GM12892 (cell line): ENCODE measurements at regions not wholly inside any gene's neighbourhood (a gene's known extent, or its start where the extent isn't known, plus 50 kb on each side); places are given as distances from the start of the nearest gene placed in this dataset.

Source experiments
- POLR2A ChIP-seq: IDR thresholded peaks from 2 replicates; pipeline ENCODE4 v1.6.1; 2011; ENCODE audit warnings: low read depth, low read length, control low read depth
- POLR2AphosphoS5 ChIP-seq: IDR thresholded peaks from 2 replicates; pipeline ENCODE4 v1.6.1; 2011; ENCODE audit warnings: low read depth, low read length, control low read depth
- TAF1 ChIP-seq: IDR thresholded peaks from 2 replicates; pipeline ENCODE4 v1.6.1; 2011; ENCODE audit warnings: low read depth, mild to moderate bottlenecking, control low read depth, low read length, borderline replicate concordance

DNA sequence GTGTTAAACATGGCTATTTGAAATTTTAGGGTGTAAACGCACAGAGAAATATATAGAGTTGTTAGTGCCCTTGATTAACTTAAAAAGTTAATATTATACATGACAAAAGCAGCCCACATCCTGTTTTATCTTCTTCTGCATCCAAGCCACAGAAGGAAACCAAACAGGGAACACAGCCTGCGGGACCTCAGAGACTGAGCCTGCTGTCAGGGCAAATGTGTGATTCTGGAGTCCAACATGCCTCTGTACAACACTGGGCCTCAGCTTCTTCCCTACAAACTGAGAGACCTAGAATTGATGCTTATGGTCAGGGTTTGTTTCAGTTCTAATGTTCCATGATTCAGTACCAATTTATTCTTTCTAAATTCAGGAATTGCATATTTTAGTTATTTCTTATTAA, 404.7 kb downstream of the FBXO15 start:
- no peak for TF ChIP-seq POLR2A
- no peak for TF ChIP-seq POLR2AphosphoS5
- no peak for TF ChIP-seq TAF1
